GM23338 (cell line): ENCODE measurements at regions not wholly inside any gene's neighbourhood (a gene's known extent, or its start where the extent isn't known, plus 50 kb on each side); places are given as distances from the start of the nearest gene placed in this dataset.

Experiments
- ATAC-seq: fragments of 200-7000 bp; cut with Tn5 transposase; 3 replicates; pipeline ENCODE4 v1.9.1; 2020
- DNase-seq: peaks from one replicate; pipeline ENCODE4 v3.0.0-alpha.2; 2015; ENCODE audit warnings: low spot score
- H2AFZ ChIP-seq: fragments of 200-600 bp; sonication (generic); 2 replicates; pipeline ENCODE4 v1.8.0; 2016; ENCODE audit warnings: antibody characterized with exemption, mild to moderate bottlenecking, moderate library complexity
- H3F3A ChIP-seq: fragments of 200-600 bp; sonication (generic); replicated peaks from 2 replicates; pipeline ENCODE4 v1.8.0; 2017; ENCODE audit warnings: antibody characterized with exemption, mixed run types, low read depth
- H3K27ac ChIP-seq: fragments of 200-600 bp; sonication (generic); 2 replicates; pipeline ENCODE4 v1.6.1; 2016; ENCODE audit warnings: low read depth
- H3K27me3 ChIP-seq: fragments of 200-600 bp; sonication (generic); 2 replicates; pipeline ENCODE4 v1.8.0; 2016; ENCODE audit warnings: mild to moderate bottlenecking, mixed run types, moderate library complexity; ENCODE audit not compliant: insufficient read depth
- H3K36me3 ChIP-seq: fragments of 200-600 bp; sonication (generic); 2 replicates; pipeline ENCODE4 v1.8.0; 2016; ENCODE audit warnings: mild to moderate bottlenecking; ENCODE audit not compliant: insufficient read depth
- H3K4me1 ChIP-seq: fragments of 200-600 bp; sonication (generic); 2 replicates; pipeline ENCODE4 v1.8.0; 2016; ENCODE audit warnings: mild to moderate bottlenecking, moderate library complexity; ENCODE audit not compliant: insufficient read depth
- H3K4me2 ChIP-seq: fragments of 200-600 bp; sonication (generic); 2 replicates; pipeline ENCODE4 v1.7.1; 2017; ENCODE audit warnings: mixed run types
- H3K4me3 ChIP-seq: fragments of 200-600 bp; sonication (generic); 2 replicates; pipeline ENCODE4 v1.6.1; 2016; ENCODE audit warnings: mixed run types
- H3K79me2 ChIP-seq: fragments of 200-600 bp; sonication (generic); replicated peaks from 2 replicates; pipeline ENCODE4 v1.8.0; 2017; ENCODE audit warnings: mild to moderate bottlenecking; ENCODE audit not compliant: insufficient read depth
- H3K9me2 ChIP-seq: fragments of 200-600 bp; sonication (generic); 2 replicates; pipeline ENCODE4 v1.8.0; 2017; ENCODE audit not compliant: insufficient read depth
- H4K20me1 ChIP-seq: fragments of 200-600 bp; sonication (generic); replicated peaks from 2 replicates; pipeline ENCODE4 v1.8.0; 2017; ENCODE audit warnings: mild to moderate bottlenecking; ENCODE audit not compliant: insufficient read depth
- H3K27ac Mint-ChIP-seq: 2 replicates; pipeline ENCODE4 v1.8.0; 2020; ENCODE audit warnings: inconsistent platforms, mild to moderate bottlenecking, moderate library complexity, mixed read lengths
- H3K27me3 Mint-ChIP-seq: 3 replicates; pipeline ENCODE4 v1.8.0; 2022; ENCODE audit warnings: low read depth, mild to moderate bottlenecking, moderate library complexity, mixed read lengths, inconsistent platforms; ENCODE audit not compliant: insufficient read depth, poor library complexity
- H3K36me3 Mint-ChIP-seq: 3 replicates; pipeline ENCODE4 v1.8.0; 2021; ENCODE audit warnings: low read depth, mild to moderate bottlenecking, inconsistent platforms, moderate library complexity, mixed read lengths
- H3K4me1 Mint-ChIP-seq: 3 replicates; pipeline ENCODE4 v1.8.0; 2020; ENCODE audit warnings: mild to moderate bottlenecking, inconsistent platforms, mixed read lengths
- H3K4me3 Mint-ChIP-seq: 3 replicates; pipeline ENCODE4 v1.8.0; 2021; ENCODE audit warnings: moderate library complexity, mild to moderate bottlenecking, inconsistent platforms, mixed read lengths
- H3K9me3 Mint-ChIP-seq: 3 replicates; pipeline ENCODE4 v1.8.0; 2020; ENCODE audit warnings: moderate library complexity, mild to moderate bottlenecking, inconsistent platforms, mixed read lengths
- CREB1 ChIP-seq: fragments of 250-450 bp; sonication (Bioruptor Pico); IDR thresholded peaks from 2 replicates; pipeline ENCODE4 v1.5.0; 2020; ENCODE audit warnings: low read depth, mild to moderate bottlenecking, moderate library complexity
- EZH2 ChIP-seq: fragments of 200-600 bp; sonication (generic); IDR thresholded peaks from one replicate; pipeline ENCODE4 v1.8.0; 2017; ENCODE audit warnings: antibody characterized with exemption, mild to moderate bottlenecking, low read depth; ENCODE audit not compliant: unreplicated experiment
- EZH2phosphoT487 ChIP-seq: fragments of 200-600 bp; sonication (generic); IDR thresholded peaks from one replicate; pipeline ENCODE4 v1.8.1; 2018; ENCODE audit warnings: antibody characterized with exemption; ENCODE audit not compliant: unreplicated experiment
- POLR2AphosphoS5 ChIP-seq: IDR thresholded peaks from 2 replicates; pipeline ENCODE4 v1.6.1; 2016; ENCODE audit warnings: antibody characterized with exemption, low read depth
- STAT1 ChIP-seq: IDR thresholded peaks from one replicate; pipeline ENCODE4 v1.6.1; 2016; ENCODE audit warnings: antibody characterized with exemption; ENCODE audit not compliant: unreplicated experiment
- ZNF114 ChIP-seq: fragments of 250-450 bp; sonication (Bioruptor Pico); IDR thresholded peaks from 2 replicates; pipeline ENCODE4 v1.5.0; 2020; ENCODE audit warnings: mild to moderate bottlenecking, moderate library complexity
- ZNF331 ChIP-seq: fragments of 250-450 bp; sonication (Bioruptor Pico); IDR thresholded peaks from 2 replicates; pipeline ENCODE4 v1.5.0; 2020; ENCODE audit warnings: low read depth, mild to moderate bottlenecking, moderate library complexity
- TF ChIP-seq, protein P1 (sequence below): fragments of 250-450 bp; sonication (Bioruptor Pico); IDR thresholded peaks from 2 replicates; pipeline ENCODE4 v1.5.0; 2020; ENCODE audit warnings: mild to moderate bottlenecking, moderate library complexity
- TF ChIP-seq, protein P2 (sequence below): IDR thresholded peaks from 2 replicates; pipeline ENCODE4 v1.6.1; 2016; ENCODE audit warnings: antibody characterized with exemption
- TF ChIP-seq, protein P3 (sequence below): IDR thresholded peaks from one replicate; pipeline ENCODE4 v1.6.1; 2018; ENCODE audit warnings: antibody characterized with exemption; ENCODE audit not compliant: unreplicated experiment

DNA sequence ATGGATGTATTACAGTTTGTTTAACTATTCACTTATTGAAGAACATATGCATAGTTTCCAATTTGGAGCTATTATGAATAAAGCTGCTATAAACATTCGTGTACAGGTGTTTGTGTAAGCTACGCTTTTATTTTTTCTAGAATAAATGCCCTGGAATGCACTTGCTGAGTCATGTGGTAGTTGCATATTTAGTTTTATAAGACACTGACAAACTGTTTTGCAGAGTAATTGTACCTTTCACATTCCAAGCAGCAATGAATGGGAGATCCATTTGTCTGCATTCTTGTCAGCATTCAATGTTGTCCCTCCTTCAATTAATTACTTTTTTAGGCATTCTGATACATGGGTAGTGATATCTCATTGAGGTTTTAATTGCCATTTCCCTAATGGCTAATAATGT lies 373.6 kb upstream of the GHITM start (continued):
- TF ChIP-seq, protein P1, sequence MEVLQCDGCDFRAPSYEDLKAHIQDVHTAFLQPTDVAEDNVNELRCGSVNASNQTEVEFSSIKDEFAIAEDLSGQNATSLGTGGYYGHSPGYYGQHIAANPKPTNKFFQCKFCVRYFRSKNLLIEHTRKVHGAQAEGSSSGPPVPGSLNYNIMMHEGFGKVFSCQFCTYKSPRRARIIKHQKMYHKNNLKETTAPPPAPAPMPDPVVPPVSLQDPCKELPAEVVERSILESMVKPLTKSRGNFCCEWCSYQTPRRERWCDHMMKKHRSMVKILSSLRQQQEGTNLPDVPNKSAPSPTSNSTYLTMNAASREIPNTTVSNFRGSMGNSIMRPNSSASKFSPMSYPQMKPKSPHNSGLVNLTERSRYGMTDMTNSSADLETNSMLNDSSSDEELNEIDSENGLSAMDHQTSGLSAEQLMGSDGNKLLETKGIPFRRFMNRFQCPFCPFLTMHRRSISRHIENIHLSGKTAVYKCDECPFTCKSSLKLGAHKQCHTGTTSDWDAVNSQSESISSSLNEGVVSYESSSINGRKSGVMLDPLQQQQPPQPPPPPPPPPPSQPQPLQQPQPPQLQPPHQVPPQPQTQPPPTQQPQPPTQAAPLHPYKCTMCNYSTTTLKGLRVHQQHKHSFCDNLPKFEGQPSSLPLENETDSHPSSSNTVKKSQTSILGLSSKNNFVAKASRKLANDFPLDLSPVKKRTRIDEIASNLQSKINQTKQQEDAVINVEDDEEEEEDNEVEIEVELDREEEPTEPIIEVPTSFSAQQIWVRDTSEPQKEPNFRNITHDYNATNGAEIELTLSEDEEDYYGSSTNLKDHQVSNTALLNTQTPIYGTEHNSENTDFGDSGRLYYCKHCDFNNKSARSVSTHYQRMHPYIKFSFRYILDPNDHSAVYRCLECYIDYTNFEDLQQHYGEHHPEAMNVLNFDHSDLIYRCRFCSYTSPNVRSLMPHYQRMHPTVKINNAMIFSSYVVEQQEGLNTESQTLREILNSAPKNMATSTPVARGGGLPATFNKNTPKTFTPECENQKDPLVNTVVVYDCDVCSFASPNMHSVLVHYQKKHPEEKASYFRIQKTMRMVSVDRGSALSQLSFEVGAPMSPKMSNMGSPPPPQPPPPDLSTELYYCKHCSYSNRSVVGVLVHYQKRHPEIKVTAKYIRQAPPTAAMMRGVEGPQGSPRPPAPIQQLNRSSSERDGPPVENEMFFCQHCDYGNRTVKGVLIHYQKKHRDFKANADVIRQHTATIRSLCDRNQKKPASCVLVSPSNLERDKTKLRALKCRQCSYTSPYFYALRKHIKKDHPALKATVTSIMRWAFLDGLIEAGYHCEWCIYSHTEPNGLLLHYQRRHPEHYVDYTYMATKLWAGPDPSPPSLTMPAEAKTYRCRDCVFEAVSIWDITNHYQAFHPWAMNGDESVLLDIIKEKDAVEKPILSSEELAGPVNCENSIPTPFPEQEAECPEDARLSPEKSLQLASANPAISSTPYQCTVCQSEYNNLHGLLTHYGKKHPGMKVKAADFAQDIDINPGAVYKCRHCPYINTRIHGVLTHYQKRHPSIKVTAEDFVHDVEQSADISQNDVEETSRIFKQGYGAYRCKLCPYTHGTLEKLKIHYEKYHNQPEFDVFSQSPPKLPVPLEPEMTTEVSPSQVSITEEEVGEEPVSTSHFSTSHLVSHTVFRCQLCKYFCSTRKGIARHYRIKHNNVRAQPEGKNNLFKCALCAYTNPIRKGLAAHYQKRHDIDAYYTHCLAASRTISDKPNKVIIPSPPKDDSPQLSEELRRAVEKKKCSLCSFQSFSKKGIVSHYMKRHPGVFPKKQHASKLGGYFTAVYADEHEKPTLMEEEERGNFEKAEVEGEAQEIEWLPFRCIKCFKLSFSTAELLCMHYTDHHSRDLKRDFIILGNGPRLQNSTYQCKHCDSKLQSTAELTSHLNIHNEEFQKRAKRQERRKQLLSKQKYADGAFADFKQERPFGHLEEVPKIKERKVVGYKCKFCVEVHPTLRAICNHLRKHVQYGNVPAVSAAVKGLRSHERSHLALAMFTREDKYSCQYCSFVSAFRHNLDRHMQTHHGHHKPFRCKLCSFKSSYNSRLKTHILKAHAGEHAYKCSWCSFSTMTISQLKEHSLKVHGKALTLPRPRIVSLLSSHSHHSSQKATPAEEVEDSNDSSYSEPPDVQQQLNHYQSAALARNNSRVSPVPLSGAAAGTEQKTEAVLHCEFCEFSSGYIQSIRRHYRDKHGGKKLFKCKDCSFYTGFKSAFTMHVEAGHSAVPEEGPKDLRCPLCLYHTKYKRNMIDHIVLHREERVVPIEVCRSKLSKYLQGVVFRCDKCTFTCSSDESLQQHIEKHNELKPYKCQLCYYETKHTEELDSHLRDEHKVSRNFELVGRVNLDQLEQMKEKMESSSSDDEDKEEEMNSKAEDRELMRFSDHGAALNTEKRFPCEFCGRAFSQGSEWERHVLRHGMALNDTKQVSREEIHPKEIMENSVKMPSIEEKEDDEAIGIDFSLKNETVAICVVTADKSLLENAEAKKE: no peak
- TF ChIP-seq, protein P2, sequence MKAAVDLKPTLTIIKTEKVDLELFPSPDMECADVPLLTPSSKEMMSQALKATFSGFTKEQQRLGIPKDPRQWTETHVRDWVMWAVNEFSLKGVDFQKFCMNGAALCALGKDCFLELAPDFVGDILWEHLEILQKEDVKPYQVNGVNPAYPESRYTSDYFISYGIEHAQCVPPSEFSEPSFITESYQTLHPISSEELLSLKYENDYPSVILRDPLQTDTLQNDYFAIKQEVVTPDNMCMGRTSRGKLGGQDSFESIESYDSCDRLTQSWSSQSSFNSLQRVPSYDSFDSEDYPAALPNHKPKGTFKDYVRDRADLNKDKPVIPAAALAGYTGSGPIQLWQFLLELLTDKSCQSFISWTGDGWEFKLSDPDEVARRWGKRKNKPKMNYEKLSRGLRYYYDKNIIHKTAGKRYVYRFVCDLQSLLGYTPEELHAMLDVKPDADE: no peak
- TF ChIP-seq ZNF114 (CRISPR knock-in tag) (no peak), STAT1 (no peak), EZH2phosphoT487 (no peak), POLR2AphosphoS5 (no peak)

DNA sequence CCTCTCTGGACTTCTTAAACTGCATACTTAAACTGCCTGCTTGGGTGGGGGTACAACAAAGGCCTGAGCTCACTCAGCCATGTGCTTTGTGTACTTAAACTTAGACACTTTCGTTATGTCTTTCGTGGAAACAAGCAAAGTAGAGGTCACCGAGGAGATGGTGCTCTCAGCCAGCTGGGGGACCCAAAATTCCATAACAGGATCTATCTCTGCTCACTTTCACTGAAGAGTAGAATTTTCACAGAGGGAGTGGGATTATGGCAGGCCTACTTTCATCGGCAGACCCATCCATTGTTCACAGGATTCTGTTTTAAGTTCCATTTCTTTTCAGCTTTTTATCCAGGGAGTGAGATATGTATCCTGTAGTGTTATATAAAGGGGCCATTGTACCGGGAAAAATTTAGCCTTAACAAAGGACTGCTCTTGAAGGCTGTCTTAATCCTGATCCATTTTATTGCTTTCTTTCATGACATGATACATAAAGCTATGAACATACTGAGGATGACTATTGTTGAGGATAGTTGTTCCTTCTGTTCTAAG lies 370.0 kb upstream of the GHITM start:
- Histone ChIP-seq H3K27me3 (peaks cover 4% of the 10 kb centered on the region), H3K4me1 (peaks cover 4% of the 10 kb centered on the region; the same call in 1 of the 2 replicates), H3K36me3 (no peaks in the 10 kb centered on the region), H4K20me1 (no peaks in the 10 kb centered on the region), H3K9me2 (no peaks in the 10 kb centered on the region; the same call in 1 of the 2 replicates), H3K4me2 (no peak overlapping the region), H3K4me3 (no peak overlapping the region), H3K27ac (no peak overlapping the region), H3K79me2 (no peaks in the 10 kb centered on the region), H2AFZ (no peak overlapping the region), H3F3A (no peaks in the 10 kb centered on the region)
- Mint-ChIP-seq H3K4me3 (no peak overlapping the region), H3K27ac (no peak overlapping the region), H3K4me1 (peaks cover 11% of the 10 kb centered on the region; the same call in 2 of the 3 replicates), H3K9me3 (peaks cover 5% of the 10 kb centered on the region; the same call in 2 of the 3 replicates), H3K27me3 (peaks cover 11% of the 10 kb centered on the region), H3K36me3 (peaks cover 3% of the 10 kb centered on the region; the same call in 1 of the 3 replicates)
- ATAC-seq: no peak
- no peak for DNase-seq
- no peak for TF ChIP-seq EZH2
- TF ChIP-seq, protein P3, sequence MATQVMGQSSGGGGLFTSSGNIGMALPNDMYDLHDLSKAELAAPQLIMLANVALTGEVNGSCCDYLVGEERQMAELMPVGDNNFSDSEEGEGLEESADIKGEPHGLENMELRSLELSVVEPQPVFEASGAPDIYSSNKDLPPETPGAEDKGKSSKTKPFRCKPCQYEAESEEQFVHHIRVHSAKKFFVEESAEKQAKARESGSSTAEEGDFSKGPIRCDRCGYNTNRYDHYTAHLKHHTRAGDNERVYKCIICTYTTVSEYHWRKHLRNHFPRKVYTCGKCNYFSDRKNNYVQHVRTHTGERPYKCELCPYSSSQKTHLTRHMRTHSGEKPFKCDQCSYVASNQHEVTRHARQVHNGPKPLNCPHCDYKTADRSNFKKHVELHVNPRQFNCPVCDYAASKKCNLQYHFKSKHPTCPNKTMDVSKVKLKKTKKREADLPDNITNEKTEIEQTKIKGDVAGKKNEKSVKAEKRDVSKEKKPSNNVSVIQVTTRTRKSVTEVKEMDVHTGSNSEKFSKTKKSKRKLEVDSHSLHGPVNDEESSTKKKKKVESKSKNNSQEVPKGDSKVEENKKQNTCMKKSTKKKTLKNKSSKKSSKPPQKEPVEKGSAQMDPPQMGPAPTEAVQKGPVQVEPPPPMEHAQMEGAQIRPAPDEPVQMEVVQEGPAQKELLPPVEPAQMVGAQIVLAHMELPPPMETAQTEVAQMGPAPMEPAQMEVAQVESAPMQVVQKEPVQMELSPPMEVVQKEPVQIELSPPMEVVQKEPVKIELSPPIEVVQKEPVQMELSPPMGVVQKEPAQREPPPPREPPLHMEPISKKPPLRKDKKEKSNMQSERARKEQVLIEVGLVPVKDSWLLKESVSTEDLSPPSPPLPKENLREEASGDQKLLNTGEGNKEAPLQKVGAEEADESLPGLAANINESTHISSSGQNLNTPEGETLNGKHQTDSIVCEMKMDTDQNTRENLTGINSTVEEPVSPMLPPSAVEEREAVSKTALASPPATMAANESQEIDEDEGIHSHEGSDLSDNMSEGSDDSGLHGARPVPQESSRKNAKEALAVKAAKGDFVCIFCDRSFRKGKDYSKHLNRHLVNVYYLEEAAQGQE: no peak
- no peak for TF ChIP-seq ZNF331 (CRISPR knock-in tag)
- TF ChIP-seq CREB1 (CRISPR knock-in tag): no peak
- TF ChIP-seq POLR2AphosphoS5: no peak
